Cerebellar cortex (tissue), 1 donor: ENCODE measurements at regions not wholly inside any gene's neighbourhood (a gene's known extent, or its start where the extent isn't known, plus 50 kb on each side); places are given as distances from the start of the nearest gene placed in this dataset.
"Not testable (repeated sequence)": the region's sequence is repeated elsewhere in the genome, so short reads cannot be mapped to it uniquely, and the experiment has no call there.

Source experiments
- DNase-seq: peaks from one replicate; pipeline ENCODE4 v3.0.0-alpha.2; 2015; ENCODE audit warnings: low spot score

DNA sequence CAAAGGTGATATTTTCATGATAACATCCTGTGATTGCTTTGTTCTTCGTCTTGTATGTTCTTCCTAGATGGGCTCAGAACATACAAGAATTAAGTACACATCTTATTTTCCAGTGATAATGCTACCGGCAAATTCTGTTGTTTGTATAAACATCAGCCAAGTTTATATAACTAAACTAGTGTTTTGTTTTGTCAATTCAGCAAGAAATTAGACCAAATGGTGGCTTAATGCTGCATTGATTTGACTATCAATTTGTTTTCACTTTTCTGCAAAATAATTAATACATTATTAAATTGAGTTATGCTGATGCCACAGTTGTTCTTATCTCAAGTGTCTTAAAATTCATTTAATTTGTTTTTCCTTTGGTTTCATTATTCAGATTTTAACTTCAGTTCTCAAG lies 177.7 kb downstream of the OR4F29 start:
- DNase-seq, result not testable (repeated sequence)

- DNase-seq, result peak; percentile 28
Observed at GRCh38 chr1:267815-268214, 183.7 kb downstream of the OR4F29 start.
